Smooth muscle cell (in vitro differentiated cells): ENCODE measurements at regions not wholly inside any gene's neighbourhood (a gene's known extent, or its start where the extent isn't known, plus 50 kb on each side); places are given as distances from the start of the nearest gene placed in this dataset.

Experiments used
- DNase-seq: peaks from one replicate; lab custom pipeline; 2025; ENCODE audit not compliant: unreplicated experiment; lab: John Stamatoyannopoulos, UW
- H2AFZ ChIP-seq: fragments of 200-600 bp; sonication (generic); 2 replicates; pipeline ENCODE4 v1.6.0; 2016; ENCODE audit warnings: antibody characterized with exemption, low read depth, mild to moderate bottlenecking
- H3F3A ChIP-seq: fragments of 200-600 bp; sonication (generic); 2 replicates; pipeline ENCODE4 v1.6.0; 2017; ENCODE audit warnings: antibody characterized with exemption, low read depth
- H3K27ac ChIP-seq: fragments of 200-600 bp; sonication (generic); 2 replicates; pipeline ENCODE4 v1.5.1; 2016; ENCODE audit warnings: low read depth, mild to moderate bottlenecking
- H3K27me3 ChIP-seq: fragments of 200-600 bp; sonication (generic); 2 replicates; pipeline ENCODE4 v1.6.1; 2016; ENCODE audit warnings: low read depth, mild to moderate bottlenecking
- H3K36me3 ChIP-seq: fragments of 200-600 bp; sonication (generic); 2 replicates; pipeline ENCODE4 v1.5.1; 2016; ENCODE audit warnings: low read depth
- H3K4me1 ChIP-seq: fragments of 200-600 bp; sonication (generic); 2 replicates; pipeline ENCODE4 v1.5.1; 2016; ENCODE audit warnings: low read depth
- H3K4me2 ChIP-seq: fragments of 200-600 bp; sonication (generic); 2 replicates; pipeline ENCODE4 v1.6.0; 2016; ENCODE audit warnings: mild to moderate bottlenecking
- H3K4me3 ChIP-seq: fragments of 200-600 bp; sonication (generic); 2 replicates; pipeline ENCODE4 v1.5.1; 2016; ENCODE audit warnings: mild to moderate bottlenecking
- H3K79me2 ChIP-seq: fragments of 200-600 bp; sonication (generic); 2 replicates; pipeline ENCODE4 v1.6.0; 2016; ENCODE audit warnings: low read depth, mild to moderate bottlenecking
- H3K9ac ChIP-seq: fragments of 200-600 bp; sonication (generic); 2 replicates; pipeline ENCODE4 v1.6.0; 2016; ENCODE audit warnings: low read depth
- H3K9me3 ChIP-seq: fragments of 200-600 bp; sonication (generic); replicated peaks from 2 replicates; pipeline ENCODE4 v1.5.1; 2016; ENCODE audit warnings: low read depth
- H4K20me1 ChIP-seq: fragments of 200-600 bp; sonication (generic); 2 replicates; pipeline ENCODE4 v1.6.0; 2016; ENCODE audit warnings: low read depth
- WGBS: methylation state at CpG from one replicate; pipeline ENCODE4 v1.1.7; 2016; ENCODE audit warnings: low lambda C conversion rate; 5-methylcytosine and 5-hydroxymethylcytosine counted together
- TF ChIP-seq, protein P1 (sequence below): fragments of 200-600 bp; sonication (generic); IDR thresholded peaks from 2 replicates; pipeline ENCODE4 v1.5.1; 2017; ENCODE audit warnings: borderline replicate concordance, mild to moderate bottlenecking, antibody characterized with exemption; ENCODE audit not compliant: insufficient read depth, poor library complexity, severe bottlenecking

GRCh38 chr2:188235364-188235763, 56.3 kb upstream of the GULP1 start:
- Histone ChIP-seq H3K79me2 (no peaks in the 10 kb centered on the region), H3K27ac (no peak overlapping the region), H3K27me3 (no peaks in the 10 kb centered on the region), H3K4me1 (no peaks in the 10 kb centered on the region), H4K20me1 (no peaks in the 10 kb centered on the region), H3K36me3 (peaks cover 4% of the 10 kb centered on the region), H2AFZ (no peak overlapping the region), H3K4me2 (no peak overlapping the region), H3F3A (no peaks in the 10 kb centered on the region), H3K9ac (no peak overlapping the region), H3K9me3 (peaks cover 6% of the 10 kb centered on the region), H3K4me3 (no peak overlapping the region)
- no peak for DNase-seq
- WGBS: 88% methylated on average over 5 of the region's 5 CpGs
- TF ChIP-seq, protein P1, sequence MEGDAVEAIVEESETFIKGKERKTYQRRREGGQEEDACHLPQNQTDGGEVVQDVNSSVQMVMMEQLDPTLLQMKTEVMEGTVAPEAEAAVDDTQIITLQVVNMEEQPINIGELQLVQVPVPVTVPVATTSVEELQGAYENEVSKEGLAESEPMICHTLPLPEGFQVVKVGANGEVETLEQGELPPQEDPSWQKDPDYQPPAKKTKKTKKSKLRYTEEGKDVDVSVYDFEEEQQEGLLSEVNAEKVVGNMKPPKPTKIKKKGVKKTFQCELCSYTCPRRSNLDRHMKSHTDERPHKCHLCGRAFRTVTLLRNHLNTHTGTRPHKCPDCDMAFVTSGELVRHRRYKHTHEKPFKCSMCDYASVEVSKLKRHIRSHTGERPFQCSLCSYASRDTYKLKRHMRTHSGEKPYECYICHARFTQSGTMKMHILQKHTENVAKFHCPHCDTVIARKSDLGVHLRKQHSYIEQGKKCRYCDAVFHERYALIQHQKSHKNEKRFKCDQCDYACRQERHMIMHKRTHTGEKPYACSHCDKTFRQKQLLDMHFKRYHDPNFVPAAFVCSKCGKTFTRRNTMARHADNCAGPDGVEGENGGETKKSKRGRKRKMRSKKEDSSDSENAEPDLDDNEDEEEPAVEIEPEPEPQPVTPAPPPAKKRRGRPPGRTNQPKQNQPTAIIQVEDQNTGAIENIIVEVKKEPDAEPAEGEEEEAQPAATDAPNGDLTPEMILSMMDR: no peak

GRCh38 chr2:188238386-188238785, 53.3 kb upstream of the GULP1 start:
- H3K4me3 ChIP-seq: no peak overlapping the region
- H3K9ac ChIP-seq: no peak overlapping the region
- 96% methylated on average over 1 of the region's 1 CpG for WGBS
- TF ChIP-seq, protein P1: no peak
- no peaks in the 10 kb centered on the region for H3K4me1 ChIP-seq
- H4K20me1 ChIP-seq: no peaks in the 10 kb centered on the region
- DNase-seq: no peak
- H3K36me3 ChIP-seq: peaks cover 4% of the 10 kb centered on the region
- H3K4me2 ChIP-seq: no peak overlapping the region
- no peaks in the 10 kb centered on the region for H3K79me2 ChIP-seq
- no peak overlapping the region for H2AFZ ChIP-seq
- H3K27ac ChIP-seq: no peak overlapping the region
- no peaks in the 10 kb centered on the region for H3F3A ChIP-seq
- H3K9me3 ChIP-seq: peaks cover 6% of the 10 kb centered on the region
- H3K27me3 ChIP-seq: no peaks in the 10 kb centered on the region
